Suprapubic skin (tissue), 4 donors: ENCODE measurements at regions not wholly inside any gene's neighbourhood (a gene's known extent, or its start where the extent isn't known, plus 50 kb on each side); places are given as distances from the start of the nearest gene placed in this dataset.
"Not testable (repeated sequence)": the region's sequence is repeated elsewhere in the genome, so short reads cannot be mapped to it uniquely, and the experiment has no call there.

Experiments
- DNase-seq, 2 donors: peaks; one replicate each; pipeline ENCODE4 v3.0.0-alpha.2; 2019; ENCODE audit warnings: low spot score in 2 of 2
- H3K27ac ChIP-seq: fragments of 200-600 bp; sonication (generic); one replicate; pipeline ENCODE4 v1.5.1; 2019
- H3K27me3 ChIP-seq: fragments of 200-600 bp; sonication (generic); one replicate; pipeline ENCODE4 v1.5.1; 2019
- H3K36me3 ChIP-seq: fragments of 200-600 bp; sonication (generic); one replicate; pipeline ENCODE4 v1.5.1; 2019
- H3K4me1 ChIP-seq: fragments of 200-600 bp; sonication (generic); one replicate; pipeline ENCODE4 v1.5.1; 2019
- H3K4me3 ChIP-seq: fragments of 200-600 bp; sonication (generic); one replicate; pipeline ENCODE4 v1.5.1; 2019; ENCODE audit warnings: mild to moderate bottlenecking
- H3K9me3 ChIP-seq: fragments of 200-600 bp; sonication (generic); one replicate; pipeline ENCODE4 v1.5.1; 2019
- CTCF ChIP-seq, 2 donors: fragments of 200-600 bp in 1 of 2; fragments of 450-650 bp in 1 of 2; sonication (generic) in 1 of 2; IDR thresholded peaks; one replicate each; pipeline ENCODE4 v1.5.1; 2016 to 2019; ENCODE audit warnings: antibody characterized with exemption in 2 of 2, mild to moderate bottlenecking in 1 of 2, moderate library complexity in 1 of 2
- EP300 ChIP-seq: sonication (generic); formaldehyde crosslinking; IDR thresholded peaks from one replicate; pipeline ENCODE4 v1.6.1; 2017; ENCODE audit warnings: antibody characterized with exemption
- POLR2A ChIP-seq, 2 donors: fragments of 450-650 bp; IDR thresholded peaks; one replicate each; pipeline ENCODE4 v1.6.1; 2017; ENCODE audit warnings: antibody characterized with exemption in 2 of 2, mild to moderate bottlenecking in 2 of 2, moderate library complexity in 2 of 2
- POLR2AphosphoS5 ChIP-seq, 3 donors: sonication (generic); formaldehyde crosslinking; IDR thresholded peaks; one replicate each; pipeline ENCODE4 v1.6.1; 2017; ENCODE audit warnings: antibody characterized with exemption in 3 of 3
- WGBS: methylation state at CpG from one replicate; pipeline ENCODE4 v1.1.5; 2018; 5-methylcytosine and 5-hydroxymethylcytosine counted together

GRCh38 chr2:37746883-37747282 lies 75.4 kb upstream of the CDC42EP3 start:
- WGBS, result 94% methylated on average over 3 of the region's 3 CpGs
- Histone ChIP-seq H3K4me1 (no peaks in the 10 kb centered on the region), H3K9me3 (no peaks in the 10 kb centered on the region), H3K4me3 (no peak overlapping the region), H3K36me3 (no peaks in the 10 kb centered on the region), H3K27ac (no peak overlapping the region), H3K27me3 (no peaks in the 10 kb centered on the region)
- DNase-seq, result no peak
- TF ChIP-seq CTCF (IDR thresholded peaks at IDR 0.05), result no peak
- TF ChIP-seq POLR2AphosphoS5 (IDR thresholded peaks at IDR 0.05), result no peak
- TF ChIP-seq POLR2A (IDR thresholded peaks at IDR 0.05), result no peak
- no peak for TF ChIP-seq EP300

- Histone ChIP-seq H3K36me3 (no peaks in the 10 kb centered on the region), H3K27ac (no peak overlapping the region), H3K27me3 (no peaks in the 10 kb centered on the region), H3K4me1 (no peaks in the 10 kb centered on the region), H3K9me3 (no peaks in the 10 kb centered on the region), H3K4me3 (no peak overlapping the region)
- TF ChIP-seq POLR2A (IDR thresholded peaks at IDR 0.05), result no peak
- no peak for TF ChIP-seq POLR2AphosphoS5 (IDR thresholded peaks at IDR 0.05)
- no peak for TF ChIP-seq EP300
- no peak for TF ChIP-seq CTCF (IDR thresholded peaks at IDR 0.05)
- WGBS, result 59% methylated on average over 4 of the region's 4 CpGs
- no peak for DNase-seq
Measured at GRCh38 chr2:37748541-37748940, 77.1 kb upstream of the CDC42EP3 start.

DNA sequence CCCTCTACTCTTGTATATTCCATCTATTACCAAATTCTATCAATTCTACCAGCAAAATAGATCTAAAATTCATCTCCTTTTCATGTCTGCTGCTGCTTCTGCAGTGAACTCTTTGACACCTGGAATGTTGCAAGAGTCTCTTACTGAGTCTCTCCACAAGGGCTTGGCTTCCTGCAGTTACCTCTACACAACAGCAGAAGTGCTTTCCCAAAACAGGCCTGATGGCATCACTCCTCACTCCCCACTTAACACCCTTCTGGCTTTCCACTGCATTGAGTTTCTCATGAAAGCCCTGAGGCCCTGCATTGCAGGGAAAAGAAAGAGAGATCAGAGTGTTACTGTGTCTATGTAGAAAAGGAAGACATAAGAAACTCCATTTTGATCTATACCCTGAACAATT lies 78.8 kb upstream of the CDC42EP3 start:
- H3K9me3 ChIP-seq, DNase-seq, H3K4me1 ChIP-seq, H3K27me3 ChIP-seq, H3K27ac ChIP-seq, H3K36me3 ChIP-seq, H3K4me3 ChIP-seq: not testable (repeated sequence)

- Histone ChIP-seq H3K36me3 (no peaks in the 10 kb centered on the region), H3K4me3 (no peak overlapping the region), H3K4me1 (no peaks in the 10 kb centered on the region), H3K27me3 (no peaks in the 10 kb centered on the region), H3K9me3 (no peaks in the 10 kb centered on the region), H3K27ac (no peak overlapping the region)
- DNase-seq, result no peak
- 96% methylated on average over 4 of the region's 4 CpGs for WGBS
- TF ChIP-seq CTCF (IDR thresholded peaks at IDR 0.05), result no peak
- TF ChIP-seq POLR2A (IDR thresholded peaks at IDR 0.05), result no peak
- TF ChIP-seq POLR2AphosphoS5 (IDR thresholded peaks at IDR 0.05), result no peak
- TF ChIP-seq EP300, result no peak
Measured at GRCh38 chr2:37752766-37753165, 81.3 kb upstream of the CDC42EP3 start.

GRCh38 chr2:37753758-37754157 lies 82.3 kb upstream of the CDC42EP3 start:
- WGBS, result 95% methylated on average over 8 of the region's 8 CpGs
- TF ChIP-seq POLR2A (IDR thresholded peaks at IDR 0.05) (no peak), EP300 (no peak), POLR2AphosphoS5 (IDR thresholded peaks at IDR 0.05) (no peak), CTCF (IDR thresholded peaks at IDR 0.05) (no peak)
- no peak overlapping the region for H3K4me3 ChIP-seq
- H3K4me1 ChIP-seq, result no peaks in the 10 kb centered on the region
- H3K27me3 ChIP-seq, result no peaks in the 10 kb centered on the region
- DNase-seq, result no peak
- H3K36me3 ChIP-seq, result no peaks in the 10 kb centered on the region
- H3K9me3 ChIP-seq, result no peaks in the 10 kb centered on the region
- no peak overlapping the region for H3K27ac ChIP-seq

DNA sequence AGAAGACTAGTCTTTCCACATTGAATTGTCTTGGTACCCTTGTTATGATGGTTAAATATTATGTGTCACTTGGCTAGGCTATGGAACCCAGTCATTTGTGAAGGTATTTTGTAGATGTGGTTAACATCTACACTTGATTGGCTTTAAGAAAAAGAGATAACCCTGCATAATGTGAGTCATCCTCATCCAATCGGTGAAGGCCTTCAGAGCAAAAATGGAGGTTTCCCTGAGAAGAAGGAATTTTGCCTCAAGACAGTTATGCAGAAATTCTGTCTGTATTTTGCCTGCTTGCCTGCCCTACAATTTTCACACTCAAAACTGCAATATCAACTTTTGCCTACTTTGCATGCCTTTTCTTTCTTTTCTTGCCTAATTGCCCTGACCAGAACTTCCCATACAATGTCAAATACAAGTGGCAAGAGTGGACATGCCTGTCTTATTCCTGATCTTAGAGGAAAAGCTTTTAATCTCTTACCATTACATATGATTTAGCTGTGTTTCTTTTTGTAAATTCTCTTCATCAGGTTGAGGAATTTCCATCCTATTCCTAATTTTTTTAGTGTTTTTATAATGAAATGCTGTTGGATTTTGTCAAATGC lies 84.6 kb upstream of the CDC42EP3 start:
- H3K27me3 ChIP-seq, H3K27ac ChIP-seq, H3K4me3 ChIP-seq, H3K9me3 ChIP-seq, H3K4me1 ChIP-seq, H3K36me3 ChIP-seq, DNase-seq: not testable (repeated sequence)
- 83% methylated on average over 1 of the region's 1 CpG for WGBS

- not testable (repeated sequence) for H3K27ac ChIP-seq
Measured at GRCh38 chr2:37757456-37757855, 86.0 kb upstream of the CDC42EP3 start.

DNA sequence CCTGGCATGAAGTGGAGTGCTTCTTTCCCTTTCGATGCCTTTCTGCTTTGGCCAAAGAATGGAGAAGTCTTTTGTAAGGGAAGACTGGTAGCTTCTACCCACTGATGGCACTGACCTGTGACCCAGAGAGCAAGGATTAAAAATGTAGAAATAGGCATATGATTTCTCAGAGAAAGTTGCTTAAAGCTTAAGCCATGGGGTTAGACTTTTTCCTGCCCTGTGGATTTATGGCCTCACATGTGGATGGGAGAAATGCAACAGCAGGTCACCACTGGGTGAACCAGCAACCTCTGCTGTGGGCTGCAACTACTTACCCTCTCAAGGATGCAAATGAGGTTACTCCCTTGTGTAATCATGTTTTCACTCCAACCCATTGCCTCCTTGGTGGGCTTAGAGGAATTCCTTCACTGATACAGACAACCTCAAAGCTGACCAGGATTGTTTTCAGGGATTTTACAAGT lies 86.7 kb upstream of the CDC42EP3 start:
- not testable (repeated sequence) for H3K36me3 ChIP-seq, H3K27ac ChIP-seq, DNase-seq, H3K4me1 ChIP-seq, H3K9me3 ChIP-seq, H3K27me3 ChIP-seq, H3K4me3 ChIP-seq
- 77% methylated on average over 1 of the region's 1 CpG for WGBS

More at GRCh38 chr2:37757456-37757855, 86.0 kb upstream of the CDC42EP3 start:
- not testable (repeated sequence) for H3K4me1 ChIP-seq, H3K27me3 ChIP-seq, H3K9me3 ChIP-seq, DNase-seq, H3K4me3 ChIP-seq, H3K36me3 ChIP-seq

- not testable (repeated sequence) for H3K9me3 ChIP-seq, H3K27ac ChIP-seq, H3K27me3 ChIP-seq, H3K4me3 ChIP-seq, H3K4me1 ChIP-seq, DNase-seq, H3K36me3 ChIP-seq
- 97% methylated on average over 1 of the region's 1 CpG for WGBS
Measured at GRCh38 chr2:37759989-37760388, 88.5 kb upstream of the CDC42EP3 start.
